GM12872 (cell line): ENCODE measurements at regions not wholly inside any gene's neighbourhood (a gene's known extent, or its start where the extent isn't known, plus 50 kb on each side); places are given as distances from the start of the nearest gene placed in this dataset.

ENCODE experiments used
- TF ChIP-seq, protein P1 (sequence below): IDR thresholded peaks from 3 replicates; pipeline ENCODE4 v1.5.1; 2011; ENCODE audit warnings: low read depth, mild to moderate bottlenecking, low read length, moderate library complexity; ENCODE audit not compliant: insufficient read depth

DNA sequence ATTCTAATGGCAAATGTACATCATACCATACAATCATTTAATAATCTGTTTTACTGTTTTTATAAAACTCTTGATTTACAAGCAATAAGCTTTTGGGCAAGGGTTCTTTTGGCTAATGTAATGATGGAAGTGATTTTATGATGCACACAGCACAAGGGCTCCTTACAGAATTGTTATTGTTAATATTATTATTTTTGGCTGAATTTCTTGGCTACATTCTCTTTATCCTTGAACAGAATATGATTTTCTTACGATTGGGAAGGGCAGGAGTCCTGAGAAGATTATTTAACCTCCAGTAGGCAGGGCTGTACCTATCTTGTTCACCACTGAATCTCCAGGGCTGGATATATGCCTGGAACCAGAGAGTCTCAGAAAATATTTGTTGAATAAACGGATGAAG lies 70.4 kb upstream of the ARHGAP20 start:
- TF ChIP-seq, protein P1, sequence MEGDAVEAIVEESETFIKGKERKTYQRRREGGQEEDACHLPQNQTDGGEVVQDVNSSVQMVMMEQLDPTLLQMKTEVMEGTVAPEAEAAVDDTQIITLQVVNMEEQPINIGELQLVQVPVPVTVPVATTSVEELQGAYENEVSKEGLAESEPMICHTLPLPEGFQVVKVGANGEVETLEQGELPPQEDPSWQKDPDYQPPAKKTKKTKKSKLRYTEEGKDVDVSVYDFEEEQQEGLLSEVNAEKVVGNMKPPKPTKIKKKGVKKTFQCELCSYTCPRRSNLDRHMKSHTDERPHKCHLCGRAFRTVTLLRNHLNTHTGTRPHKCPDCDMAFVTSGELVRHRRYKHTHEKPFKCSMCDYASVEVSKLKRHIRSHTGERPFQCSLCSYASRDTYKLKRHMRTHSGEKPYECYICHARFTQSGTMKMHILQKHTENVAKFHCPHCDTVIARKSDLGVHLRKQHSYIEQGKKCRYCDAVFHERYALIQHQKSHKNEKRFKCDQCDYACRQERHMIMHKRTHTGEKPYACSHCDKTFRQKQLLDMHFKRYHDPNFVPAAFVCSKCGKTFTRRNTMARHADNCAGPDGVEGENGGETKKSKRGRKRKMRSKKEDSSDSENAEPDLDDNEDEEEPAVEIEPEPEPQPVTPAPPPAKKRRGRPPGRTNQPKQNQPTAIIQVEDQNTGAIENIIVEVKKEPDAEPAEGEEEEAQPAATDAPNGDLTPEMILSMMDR: no peak

DNA sequence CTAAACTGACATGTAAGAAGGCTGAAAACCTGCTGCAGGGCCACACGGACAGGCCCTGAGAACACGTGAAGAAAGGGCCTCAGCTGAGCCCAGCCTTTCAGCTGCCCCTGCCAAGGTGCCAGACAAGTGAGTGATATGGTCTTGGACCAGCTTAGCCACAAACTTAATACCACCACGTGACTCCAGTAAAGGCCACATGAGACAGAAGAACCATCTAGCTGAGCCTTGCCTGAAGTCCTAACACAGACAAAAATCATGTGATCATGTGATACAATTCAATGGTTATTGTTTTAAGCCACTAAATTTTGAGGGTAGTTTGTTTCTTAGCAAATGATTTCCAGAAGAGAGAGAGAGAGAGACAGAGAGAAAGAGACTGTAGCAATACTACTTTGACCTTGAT lies 66.9 kb upstream of the ARHGAP20 start:
- TF ChIP-seq, protein P1: no peak

DNA sequence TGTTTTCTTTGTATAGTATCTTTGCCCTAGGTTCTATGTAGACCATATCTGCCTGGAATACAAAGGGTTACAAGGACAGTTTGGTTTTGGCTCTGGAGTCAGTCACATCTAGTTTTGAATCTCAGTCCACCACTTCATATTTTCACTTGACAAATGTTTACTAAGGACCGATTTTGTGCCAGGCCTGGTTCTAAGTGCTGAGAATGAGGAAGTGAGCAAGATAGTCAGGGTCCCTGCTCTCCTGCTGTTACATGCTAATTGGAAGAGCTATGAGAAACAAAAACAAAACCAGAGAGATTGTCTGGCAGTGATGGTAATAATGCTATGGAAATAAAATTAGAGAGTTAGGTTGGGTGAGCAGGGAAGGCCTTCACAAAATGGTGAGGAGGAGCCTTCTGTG lies 66.1 kb upstream of the ARHGAP20 start:
- TF ChIP-seq, protein P1: no peak

DNA sequence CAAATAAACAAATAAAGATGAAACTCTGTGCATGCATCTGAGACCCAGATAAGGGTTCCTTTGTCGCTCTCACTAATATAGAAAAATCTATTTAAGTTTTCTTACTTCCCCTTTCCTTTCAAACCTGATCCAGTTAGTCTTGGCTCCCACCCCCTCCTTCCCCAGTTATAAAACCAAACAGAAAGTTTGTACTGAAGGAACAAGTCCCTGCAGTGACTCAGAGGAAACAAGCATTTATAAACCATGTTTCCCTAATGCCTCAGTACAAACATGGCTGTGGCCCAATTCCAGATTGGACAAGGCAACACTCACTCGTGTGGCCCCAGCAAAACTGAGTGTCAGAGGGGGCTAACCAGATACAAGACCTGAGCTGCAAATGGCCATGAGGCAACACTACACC lies 65.5 kb upstream of the ARHGAP20 start:
- TF ChIP-seq, protein P1: no peak

DNA sequence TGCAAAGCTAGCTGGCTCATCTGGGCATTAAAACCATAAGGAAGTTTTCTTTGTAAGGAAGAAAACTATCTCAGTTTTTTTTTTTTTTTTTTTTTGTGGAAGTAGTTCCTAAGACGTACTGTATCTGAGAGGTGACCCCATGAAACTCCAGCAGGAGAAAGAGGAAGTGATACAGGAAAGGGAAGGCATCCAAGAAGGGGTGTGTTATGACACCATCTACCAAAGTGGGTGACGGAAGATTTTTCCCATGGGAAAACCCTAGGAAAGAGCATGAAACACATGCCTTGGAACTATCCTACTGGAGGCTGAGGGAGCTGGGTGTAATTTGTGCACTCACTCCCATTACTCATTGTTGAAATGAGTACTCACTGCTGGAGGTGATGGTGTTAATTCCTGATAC lies 63.8 kb upstream of the ARHGAP20 start:
- TF ChIP-seq, protein P1: no peak

DNA sequence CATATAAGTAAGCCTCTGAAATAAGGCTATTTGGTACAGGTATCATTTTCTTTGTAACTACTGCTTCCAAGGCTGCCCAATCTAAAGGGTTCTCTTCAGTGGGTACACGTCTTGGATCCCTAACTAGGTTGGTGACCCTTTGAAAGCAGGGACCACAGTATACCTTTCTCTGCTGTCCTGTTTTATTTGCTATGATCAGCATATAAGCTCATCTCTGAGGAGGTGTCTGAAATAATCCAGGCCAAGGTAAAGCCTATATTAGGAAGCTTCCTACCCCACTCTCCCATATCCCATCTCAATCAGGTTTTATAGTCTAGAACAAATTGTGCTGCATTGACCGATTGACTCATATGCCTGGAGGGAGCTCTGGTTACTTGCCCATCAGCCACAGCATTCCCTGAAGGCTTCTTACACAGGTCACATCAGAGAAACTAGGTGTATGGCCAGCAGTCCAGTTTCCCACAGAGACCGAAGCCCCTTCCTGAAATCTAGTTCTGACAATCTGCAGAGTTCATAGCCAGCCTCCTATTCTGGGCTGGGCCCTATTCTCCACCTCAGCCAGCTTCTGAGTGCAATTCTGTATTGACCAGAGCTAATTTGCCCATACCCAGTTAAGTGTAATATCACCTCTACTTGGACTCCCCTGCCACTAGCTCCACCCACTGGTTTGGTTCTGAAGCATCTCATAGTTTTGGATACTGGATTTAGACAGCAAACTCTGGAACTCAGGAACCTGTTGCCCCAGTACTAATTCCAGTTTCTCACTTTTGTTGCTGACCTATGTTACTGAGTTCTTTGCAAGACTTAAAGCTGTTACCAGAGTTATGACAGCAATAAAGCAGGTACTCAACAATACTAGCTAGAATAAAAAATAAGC lies 62.1 kb upstream of the ARHGAP20 start:
- TF ChIP-seq, protein P1: no peak

DNA sequence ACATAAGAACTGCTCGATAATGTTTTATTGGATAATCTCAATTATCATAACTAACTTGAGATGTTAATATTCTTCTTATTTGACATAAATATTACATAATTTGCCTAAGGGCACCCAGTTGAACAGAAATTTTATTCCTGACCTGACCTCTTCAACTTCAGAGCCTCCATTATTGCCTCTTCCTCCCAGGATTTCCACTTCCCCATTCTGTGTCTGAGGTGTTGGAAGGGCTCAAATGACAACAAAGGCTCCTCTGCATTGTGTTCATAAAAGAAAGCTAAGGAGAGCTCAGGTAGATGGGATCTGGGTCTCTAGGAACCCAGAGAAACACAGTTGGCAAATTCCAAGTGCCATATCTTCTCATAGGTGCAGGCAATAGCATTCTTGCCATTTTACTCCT lies 61.2 kb upstream of the ARHGAP20 start:
- TF ChIP-seq, protein P1: no peak
